T-helper 2 cell treated with Interferon-gamma antibody and Interleukin-4, amounts not matched to agents 100 ng/mL and 5 ng/mL, for 36 hours (primary cell): ENCODE measurements at regions not wholly inside any gene's neighbourhood (a gene's known extent, or its start where the extent isn't known, plus 50 kb on each side); places are given as distances from the start of the nearest gene placed in this dataset.
"Not testable (repeated sequence)": the region's sequence is repeated elsewhere in the genome, so short reads cannot be mapped to it uniquely, and the experiment has no call there.

Experiments
- intact Hi-C: fragments of 100-400 bp; cut with micrococcal nuclease; formaldehyde crosslinking; loops from one replicate; pipeline ENCODE4 v1.15.1; 2023

DNA sequence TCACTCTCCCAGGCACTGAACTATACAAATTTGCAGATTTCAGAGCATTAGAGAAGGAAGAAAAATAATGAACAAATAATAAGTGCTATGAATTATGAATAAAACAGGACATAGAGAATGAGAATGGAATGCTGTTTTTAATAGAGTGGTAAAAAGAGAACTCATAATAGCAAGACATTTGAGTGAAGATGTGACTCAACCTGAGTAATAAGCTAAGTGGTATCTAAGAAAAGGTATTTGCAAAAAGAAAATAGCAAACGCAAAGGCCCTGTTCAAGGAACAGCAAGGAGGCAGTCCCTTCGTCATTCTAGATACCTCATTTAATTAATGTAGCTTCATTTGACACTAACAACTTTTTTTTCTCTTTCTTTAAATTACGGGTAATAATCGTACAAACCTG, 1910.0 kb upstream of the TENM3 start:
- intact Hi-C loops, result no loop called here

- intact Hi-C loops, result no loop called here
Observed at GRCh38 chr4:180335566-180335965, 1907.6 kb upstream of the TENM3 start.

DNA sequence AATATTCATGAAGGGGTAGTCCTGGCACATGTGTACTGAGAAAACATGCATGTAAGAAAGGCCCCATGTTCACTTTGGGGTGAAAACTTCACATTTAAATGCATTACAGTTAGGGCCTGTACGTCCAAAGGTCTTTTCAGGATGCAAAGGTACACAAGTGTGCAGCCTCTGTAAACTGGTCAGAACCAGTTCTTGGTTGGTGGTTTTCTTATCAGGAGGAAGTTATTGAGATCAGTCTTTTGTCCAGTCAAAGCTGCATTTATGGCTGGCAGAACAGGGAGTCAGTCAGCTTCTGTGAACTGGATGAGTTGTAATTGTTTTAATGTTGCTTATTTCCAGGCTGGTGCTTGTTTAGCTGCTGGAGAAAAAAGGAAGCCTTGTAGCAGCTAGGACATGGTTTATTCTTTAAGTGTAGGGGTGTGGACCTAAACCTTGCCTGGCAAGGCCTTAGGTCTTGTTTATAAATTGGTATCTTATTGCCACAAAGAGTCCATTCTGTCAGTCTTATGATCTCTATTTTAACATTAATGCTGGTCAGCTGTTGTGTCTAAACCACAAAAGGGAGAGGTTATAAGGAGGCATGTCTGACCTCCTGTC, 1906.6 kb upstream of the TENM3 start:
- intact Hi-C loops, result no loop called here

DNA sequence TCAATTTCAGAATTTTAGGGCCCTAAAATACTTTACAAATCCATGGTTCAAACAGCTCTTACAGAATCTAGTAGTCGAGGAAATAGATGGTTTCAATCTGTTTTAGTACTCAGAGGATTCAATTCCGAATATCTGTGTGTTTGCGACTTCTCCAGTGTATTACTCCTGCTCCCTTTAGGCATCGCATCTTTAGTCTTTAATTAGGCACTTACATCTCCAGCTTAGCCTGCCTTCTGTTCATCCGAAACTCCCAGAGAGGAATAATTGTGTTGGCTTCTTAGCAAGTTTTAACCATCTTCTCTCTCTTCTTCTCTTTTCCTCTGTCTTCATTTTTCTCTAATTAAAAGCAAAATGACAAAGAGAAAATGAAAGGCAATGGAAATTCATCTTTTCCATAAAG, 1901.3 kb upstream of the TENM3 start:
- intact Hi-C loops, result no loop called here

GRCh38 chr4:180350901-180351300, 1892.3 kb upstream of the TENM3 start:
- intact Hi-C loops, result no loop called here

- intact Hi-C loops, result no loop called here
Observed at GRCh38 chr4:180356766-180357165, 1886.4 kb upstream of the TENM3 start.

GRCh38 chr4:180360113-180360512, 1883.1 kb upstream of the TENM3 start:
- intact Hi-C loops, result not testable (repeated sequence)

DNA sequence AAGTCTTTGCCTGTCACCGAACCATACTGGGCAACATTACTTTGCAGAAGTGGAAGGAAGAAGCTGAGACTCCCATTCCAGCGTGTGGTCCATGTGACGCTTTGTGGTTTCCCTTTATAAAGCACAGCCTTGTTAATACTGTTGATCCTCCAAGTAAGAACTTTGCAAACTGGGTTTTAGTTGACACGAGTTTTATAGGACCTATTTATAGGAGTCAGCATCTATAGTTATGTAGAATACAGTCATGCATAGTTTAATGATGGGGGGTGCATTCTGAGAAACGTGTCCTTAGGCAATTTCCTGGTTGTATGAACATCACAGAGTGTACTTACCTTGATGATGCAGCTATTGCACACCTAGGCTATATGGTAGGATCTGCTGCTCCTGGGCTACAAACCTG, 1879.4 kb upstream of the TENM3 start:
- intact Hi-C loops, result no loop called here

- intact Hi-C loops, result no loop called here
Observed at GRCh38 chr4:180372691-180373090, 1870.5 kb upstream of the TENM3 start.

DNA sequence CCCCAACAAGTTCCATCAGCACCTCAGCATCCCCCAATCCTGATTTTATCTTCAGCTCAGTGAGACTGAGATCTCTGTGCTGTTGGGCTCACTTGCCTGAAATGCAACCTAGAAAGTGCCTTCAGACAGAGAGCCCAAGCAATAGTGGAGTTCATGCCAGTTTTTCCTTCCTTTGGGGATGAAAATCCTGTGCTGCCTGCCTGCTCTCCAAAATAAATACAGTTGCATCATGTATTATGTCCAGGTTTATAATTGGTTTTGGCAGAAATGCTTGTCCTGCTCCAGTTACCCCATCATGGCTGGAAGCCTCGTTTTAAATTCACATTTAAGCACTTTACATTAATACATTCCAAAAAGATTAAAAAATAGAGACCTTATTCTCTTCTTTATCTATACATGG, 1865.5 kb upstream of the TENM3 start:
- intact Hi-C loops, result no loop called here

DNA sequence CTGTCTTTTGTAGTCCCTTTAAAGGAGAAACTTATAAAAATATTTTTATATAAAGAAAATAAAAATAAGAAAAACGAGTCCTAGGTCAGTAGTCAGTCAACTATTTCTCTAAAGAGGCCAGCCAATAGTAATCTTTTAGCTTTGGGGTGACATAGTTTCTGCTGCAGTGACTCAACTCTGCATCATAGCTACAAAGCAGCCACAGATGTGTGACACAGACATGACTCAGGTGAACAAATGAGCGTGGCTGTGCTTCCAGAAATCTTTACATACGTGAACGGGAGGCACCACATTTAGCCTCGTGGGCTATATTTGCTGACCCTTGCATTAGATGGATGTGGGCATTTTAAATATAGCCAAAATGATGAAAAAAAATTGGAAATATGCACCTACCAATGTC, 1862.5 kb upstream of the TENM3 start:
- intact Hi-C loops, result no loop called here

DNA sequence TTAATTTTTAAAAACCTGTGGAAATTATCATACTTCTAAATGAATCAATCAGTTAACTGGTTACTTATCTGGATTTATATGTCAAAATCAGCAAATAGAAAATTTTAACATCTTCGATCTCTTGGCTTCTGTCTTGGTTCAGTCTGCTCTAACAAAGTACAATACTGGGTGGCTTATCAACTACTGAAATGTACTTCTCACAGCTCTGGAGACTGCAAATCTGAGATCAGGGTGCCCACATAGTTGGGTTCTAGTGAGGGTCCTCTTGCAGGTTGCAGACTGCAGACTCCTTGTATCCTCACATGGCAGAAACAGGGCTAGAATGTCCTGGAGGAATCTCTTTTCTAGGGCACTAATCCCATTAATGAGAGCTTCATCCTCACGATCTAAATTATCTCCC, 1851.6 kb upstream of the TENM3 start:
- intact Hi-C loops, result no loop called here

DNA sequence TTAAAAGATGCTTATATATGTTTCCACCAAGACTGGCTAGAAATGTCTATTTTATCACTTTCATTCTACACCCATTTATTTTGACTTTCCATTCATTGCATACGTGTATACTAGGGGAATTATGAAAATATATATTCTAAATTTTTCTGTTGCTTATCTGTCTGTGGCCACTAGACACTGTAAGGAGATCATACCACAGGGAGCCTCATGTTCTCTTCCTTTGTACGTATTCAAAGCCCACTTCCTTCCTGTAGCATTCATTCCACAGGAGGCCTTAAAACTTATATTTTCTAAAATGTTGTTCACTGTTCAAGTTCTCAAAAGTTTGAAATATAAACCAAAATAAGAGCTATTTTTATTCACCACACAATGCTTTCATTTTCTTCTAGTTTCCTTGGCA, 1848.9 kb upstream of the TENM3 start:
- intact Hi-C loops, result no loop called here

- intact Hi-C loops, result no loop called here
Observed at GRCh38 chr4:180394730-180395129, 1848.5 kb upstream of the TENM3 start.

GRCh38 chr4:180398564-180398963, 1844.6 kb upstream of the TENM3 start:
- intact Hi-C loops, result no loop called here

- intact Hi-C loops, result no loop called here
Observed at GRCh38 chr4:180407275-180407885, 1835.8 kb upstream of the TENM3 start.

- intact Hi-C loops, result no loop called here
Observed at GRCh38 chr4:180418819-180419531, 1824.2 kb upstream of the TENM3 start.

GRCh38 chr4:180422989-180423711, 1820.1 kb upstream of the TENM3 start:
- intact Hi-C loops, result no loop called here

DNA sequence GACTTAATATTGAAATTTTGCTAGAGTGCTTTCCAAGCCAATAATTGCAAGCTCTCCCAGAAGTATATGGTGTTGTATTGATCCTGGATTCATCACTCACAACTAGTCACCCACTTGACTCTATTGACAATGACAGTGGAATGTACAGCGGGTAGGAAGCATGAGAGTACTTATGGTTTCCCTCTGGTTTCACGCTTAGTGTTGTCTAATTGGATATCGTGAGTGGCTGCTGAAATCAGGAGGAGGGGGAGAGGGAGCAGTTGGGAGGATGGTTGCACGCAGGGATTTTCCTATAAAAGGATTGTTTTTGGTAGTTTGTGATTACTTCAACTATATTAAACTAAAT, 1819.5 kb upstream of the TENM3 start:
- intact Hi-C loops, result no loop called here

DNA sequence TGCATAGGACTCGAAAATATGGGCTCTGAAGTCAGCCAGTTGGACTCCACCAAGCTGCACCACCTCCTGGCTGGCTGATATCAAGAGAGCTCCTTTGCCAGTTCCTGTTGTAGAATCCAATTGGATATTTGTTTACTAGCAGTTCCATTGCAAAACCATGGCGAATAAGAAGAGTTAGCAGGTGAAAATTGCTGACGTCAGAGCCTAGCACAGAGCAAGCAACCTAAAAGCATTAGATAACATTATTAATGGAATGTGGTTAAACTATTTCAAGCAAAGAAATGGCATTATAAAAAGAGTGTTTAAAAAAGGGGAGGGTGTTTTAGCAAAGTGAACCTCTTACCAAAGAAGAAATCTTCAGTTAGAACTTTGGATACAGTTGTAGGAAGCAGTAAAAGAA, 1816.3 kb upstream of the TENM3 start:
- intact Hi-C loops, result no loop called here

GRCh38 chr4:180430283-180430682, 1812.9 kb upstream of the TENM3 start:
- intact Hi-C loops, result no loop called here

GRCh38 chr4:180434131-180434895, 1808.9 kb upstream of the TENM3 start:
- intact Hi-C loops, result no loop called here
